Activated naive CD8-positive, alpha-beta T cell treated with anti-CD3 and anti-CD28 coated beads, Interleukin-2, amount 10 ng/mL, durations not matched to agents 7 days and 5 days (primary cell): ENCODE measurements at regions not wholly inside any gene's neighbourhood (a gene's known extent, or its start where the extent isn't known, plus 50 kb on each side); places are given as distances from the start of the nearest gene placed in this dataset.

Experiments
- ATAC-seq: fragments of 150-1000 bp; cut with Tn5 transposase; one replicate; pipeline ENCODE4 v1.10.0; 2021; ENCODE audit warnings: low read depth, moderate library complexity
- POLR2A ChIA-PET: fragments of 350-600 bp; sonication (Branson Sonifier 250); formaldehyde crosslinking; loops from one replicate; lab custom pipeline; 2021; ENCODE audit warnings: antibody characterized with exemption; lab: Charles Lee
- DNase-seq: peaks from one replicate; pipeline ENCODE4 v3.0.0; 2021
- H3K27ac Mint-ChIP-seq: one replicate; pipeline ENCODE4 v1.8.0; 2022; ENCODE audit warnings: mild to moderate bottlenecking, mixed read lengths
- H3K27me3 Mint-ChIP-seq: one replicate; pipeline ENCODE4 v1.8.0; 2022; ENCODE audit warnings: mild to moderate bottlenecking, moderate library complexity, mixed read lengths
- H3K36me3 Mint-ChIP-seq: one replicate; pipeline ENCODE4 v1.8.0; 2021; ENCODE audit warnings: mild to moderate bottlenecking, mixed read lengths
- H3K4me1 Mint-ChIP-seq: one replicate; pipeline ENCODE4 v1.8.0; 2021; ENCODE audit warnings: mixed read lengths
- H3K4me3 Mint-ChIP-seq: one replicate; pipeline ENCODE4 v1.8.0; 2022; ENCODE audit warnings: mild to moderate bottlenecking, moderate library complexity, mixed read lengths
- H3K9me3 Mint-ChIP-seq: one replicate; pipeline ENCODE4 v1.8.0; 2021; ENCODE audit warnings: mixed read lengths

DNA sequence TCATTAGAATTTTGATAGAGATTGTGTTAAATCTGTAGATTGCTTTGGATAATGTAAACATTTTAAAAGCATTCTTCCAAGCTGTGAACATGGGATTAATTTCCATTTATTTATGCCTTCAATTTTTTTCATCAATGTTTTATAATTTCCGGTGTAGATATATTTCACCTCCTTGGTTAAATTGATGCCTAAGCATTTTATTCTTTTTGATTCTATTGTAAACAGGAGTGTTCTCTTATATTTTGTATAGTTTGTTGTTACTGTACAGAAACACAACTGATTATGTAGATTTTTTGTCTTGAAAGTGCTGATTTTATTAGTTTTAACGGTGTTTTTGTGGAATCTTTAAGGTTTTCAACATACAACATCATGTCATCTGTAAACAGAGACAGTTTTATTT is 355.0 kb downstream of the EDEM1 start:
- no peak overlapping the region for H3K4me3 Mint-ChIP-seq
- no peak for DNase-seq
- H3K4me1 Mint-ChIP-seq = no peaks in the 10 kb centered on the region
- POLR2A ChIA-PET = no interaction called here
- H3K27ac Mint-ChIP-seq = no peak overlapping the region
- H3K36me3 Mint-ChIP-seq = no peaks in the 10 kb centered on the region
- ATAC-seq = no peak
- H3K9me3 Mint-ChIP-seq = peaks cover 2% of the 10 kb centered on the region
- H3K27me3 Mint-ChIP-seq = no peaks in the 10 kb centered on the region

GRCh38 chr3:5543047-5543446 is 355.5 kb downstream of the EDEM1 start:
- DNase-seq (no peak), ATAC-seq (no peak)
- POLR2A ChIA-PET = no interaction called here
- H3K27me3 Mint-ChIP-seq = no peaks in the 10 kb centered on the region
- peaks cover 2% of the 10 kb centered on the region for H3K9me3 Mint-ChIP-seq
- H3K27ac Mint-ChIP-seq = no peak overlapping the region
- H3K36me3 Mint-ChIP-seq = no peaks in the 10 kb centered on the region
- H3K4me3 Mint-ChIP-seq = no peak overlapping the region
- no peaks in the 10 kb centered on the region for H3K4me1 Mint-ChIP-seq

- H3K36me3 Mint-ChIP-seq = no peaks in the 10 kb centered on the region
- ATAC-seq = no peak
- POLR2A ChIA-PET = no interaction called here
These were observed 358.2 kb downstream of the EDEM1 start for GRCh38 chr3:5545719-5546118.

GRCh38 chr3:5553203-5553602 is 365.7 kb downstream of the EDEM1 start:
- Mint-ChIP-seq H3K27me3 (no peaks in the 10 kb centered on the region), H3K36me3 (no peaks in the 10 kb centered on the region), H3K4me3 (no peak overlapping the region), H3K9me3 (no peaks in the 10 kb centered on the region), H3K27ac (no peak overlapping the region), H3K4me1 (no peaks in the 10 kb centered on the region)
- DNase-seq (no peak), ATAC-seq (no peak)
- POLR2A ChIA-PET = no interaction called here

More at GRCh38 chr3:5545719-5546118, 358.2 kb downstream of the EDEM1 start:
- peaks cover 2% of the 10 kb centered on the region for H3K9me3 Mint-ChIP-seq
- H3K4me1 Mint-ChIP-seq = no peaks in the 10 kb centered on the region
- H3K27ac Mint-ChIP-seq = no peak overlapping the region
- no peak for DNase-seq
- no peak overlapping the region for H3K4me3 Mint-ChIP-seq
- no peaks in the 10 kb centered on the region for H3K27me3 Mint-ChIP-seq

GRCh38 chr3:5554245-5554747 is 366.8 kb downstream of the EDEM1 start:
- Mint-ChIP-seq H3K27me3 (no peaks in the 10 kb centered on the region), H3K9me3 (no peaks in the 10 kb centered on the region), H3K27ac (no peak overlapping the region), H3K4me3 (no peak overlapping the region), H3K36me3 (no peaks in the 10 kb centered on the region), H3K4me1 (no peaks in the 10 kb centered on the region)
- DNase-seq (no peak), ATAC-seq (no peak)
- POLR2A ChIA-PET = no interaction called here

DNA sequence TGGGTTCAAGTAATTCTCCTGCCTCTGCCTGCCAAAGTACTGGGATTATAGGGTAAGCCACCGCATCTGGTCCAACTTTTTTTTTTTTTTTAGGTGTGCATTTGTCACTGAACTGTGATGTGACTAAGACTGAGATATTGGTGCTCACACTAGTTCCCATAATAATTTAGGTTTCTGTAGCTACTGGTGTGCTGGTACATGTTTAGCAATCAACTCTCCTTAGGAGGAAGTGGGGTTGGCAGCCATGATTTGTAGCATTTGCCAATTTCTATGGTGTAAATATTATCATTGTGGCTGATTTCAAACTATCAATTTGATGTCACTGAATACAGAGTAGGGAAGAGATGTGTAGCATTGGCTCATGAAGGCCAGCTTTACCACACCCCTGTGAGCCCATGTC is 372.7 kb downstream of the EDEM1 start:
- POLR2A ChIA-PET = no interaction called here
- H3K4me1 Mint-ChIP-seq = no peaks in the 10 kb centered on the region
- no peaks in the 10 kb centered on the region for H3K36me3 Mint-ChIP-seq
- H3K27ac Mint-ChIP-seq = no peak overlapping the region
- H3K27me3 Mint-ChIP-seq = no peaks in the 10 kb centered on the region
- DNase-seq = no peak
- H3K4me3 Mint-ChIP-seq = no peak overlapping the region
- H3K9me3 Mint-ChIP-seq = no peaks in the 10 kb centered on the region
- no peak for ATAC-seq

DNA sequence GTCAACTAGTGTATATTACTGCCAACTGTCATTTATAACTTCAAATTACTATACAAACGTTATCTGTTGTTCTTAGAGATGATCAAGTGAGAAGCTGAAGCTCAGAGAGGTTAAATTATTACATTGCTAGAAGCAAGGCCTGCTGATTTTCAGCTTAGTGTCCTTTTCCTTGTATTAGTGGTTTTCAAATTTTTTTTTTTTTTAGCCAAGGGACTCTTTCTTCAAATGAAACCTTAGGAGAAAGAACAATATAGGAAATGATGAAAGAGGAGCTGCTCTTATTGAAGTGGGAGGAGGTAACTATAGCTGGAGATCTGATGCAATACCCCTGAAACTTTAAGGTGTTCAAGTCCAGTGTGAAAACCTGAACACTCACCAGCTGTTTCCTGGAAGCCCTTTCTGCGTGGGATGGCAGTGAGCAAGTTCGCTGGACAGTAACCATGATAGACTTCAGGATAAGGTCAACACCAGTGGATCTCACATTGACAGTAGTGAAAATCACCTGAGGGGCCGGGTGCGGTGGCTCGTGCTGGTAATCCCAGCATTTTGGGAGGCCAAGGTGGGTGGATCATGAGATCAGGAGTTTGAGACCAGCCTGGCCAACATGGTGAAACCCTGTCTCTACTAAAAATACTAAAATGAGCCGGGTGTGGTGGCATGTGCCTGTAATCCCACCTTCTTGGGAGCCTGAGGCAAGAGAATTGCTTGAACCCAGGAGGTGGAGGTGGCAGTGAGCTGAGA is 376.2 kb downstream of the EDEM1 start:
- Mint-ChIP-seq H3K4me1 (no peaks in the 10 kb centered on the region), H3K27ac (no peak overlapping the region), H3K27me3 (no peaks in the 10 kb centered on the region), H3K36me3 (no peaks in the 10 kb centered on the region), H3K9me3 (no peaks in the 10 kb centered on the region), H3K4me3 (no peak overlapping the region)
- POLR2A ChIA-PET = interaction anchor here (0.7 kb wide), 1 partner anchor 243 kb away, joined by 3 read pairs; no protein-coding TSS in a partner anchor
- no peak for ATAC-seq
- DNase-seq = no peak

GRCh38 chr3:5564278-5564666 is 376.8 kb downstream of the EDEM1 start:
- Mint-ChIP-seq H3K36me3 (no peaks in the 10 kb centered on the region), H3K4me1 (no peaks in the 10 kb centered on the region), H3K27ac (no peak overlapping the region), H3K9me3 (no peaks in the 10 kb centered on the region), H3K4me3 (no peak overlapping the region), H3K27me3 (no peaks in the 10 kb centered on the region)
- no peak for ATAC-seq
- DNase-seq = no peak
- POLR2A ChIA-PET = no interaction called here

DNA sequence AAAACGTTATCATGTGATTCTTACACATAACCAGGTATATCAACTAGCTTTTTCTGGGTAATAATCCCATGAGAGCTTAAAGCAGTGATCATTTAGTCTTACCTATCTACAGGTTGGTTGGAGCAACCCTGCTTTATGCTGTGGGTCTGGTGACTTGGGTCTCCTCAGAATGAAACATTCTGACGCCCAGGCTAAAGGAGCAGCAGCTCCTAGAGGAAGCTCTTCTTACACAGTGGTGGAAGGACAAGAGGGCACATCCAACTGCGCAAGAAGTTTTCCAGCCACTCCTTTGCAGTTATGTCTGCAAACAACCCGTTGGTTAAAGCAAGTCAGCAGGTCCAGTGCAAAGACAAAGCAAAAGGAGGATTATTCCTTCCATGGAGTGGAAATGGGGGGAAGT is 377.5 kb downstream of the EDEM1 start:
- H3K27ac Mint-ChIP-seq = no peak overlapping the region
- no peak for DNase-seq
- H3K4me1 Mint-ChIP-seq = no peaks in the 10 kb centered on the region
- H3K9me3 Mint-ChIP-seq = no peaks in the 10 kb centered on the region
- H3K4me3 Mint-ChIP-seq = no peak overlapping the region
- no peaks in the 10 kb centered on the region for H3K36me3 Mint-ChIP-seq
- ATAC-seq = no peak
- no peaks in the 10 kb centered on the region for H3K27me3 Mint-ChIP-seq
- POLR2A ChIA-PET = no interaction called here

- H3K36me3 Mint-ChIP-seq = no peaks in the 10 kb centered on the region
These were observed 379.6 kb downstream of the EDEM1 start for GRCh38 chr3:5567113-5567512.

GRCh38 chr3:5568451-5568850 is 380.9 kb downstream of the EDEM1 start:
- ATAC-seq (no peak), DNase-seq (no peak)
- Mint-ChIP-seq H3K27me3 (no peaks in the 10 kb centered on the region), H3K4me1 (no peaks in the 10 kb centered on the region), H3K36me3 (no peaks in the 10 kb centered on the region), H3K9me3 (no peaks in the 10 kb centered on the region), H3K27ac (no peak overlapping the region), H3K4me3 (no peak overlapping the region)
- POLR2A ChIA-PET = no interaction called here

More at GRCh38 chr3:5567113-5567512, 379.6 kb downstream of the EDEM1 start:
- H3K27ac Mint-ChIP-seq = no peak overlapping the region
- H3K4me3 Mint-ChIP-seq = no peak overlapping the region
- no peak for DNase-seq
- ATAC-seq = no peak
- H3K9me3 Mint-ChIP-seq = no peaks in the 10 kb centered on the region
- POLR2A ChIA-PET = no interaction called here
- H3K4me1 Mint-ChIP-seq = no peaks in the 10 kb centered on the region
- H3K27me3 Mint-ChIP-seq = no peaks in the 10 kb centered on the region

DNA sequence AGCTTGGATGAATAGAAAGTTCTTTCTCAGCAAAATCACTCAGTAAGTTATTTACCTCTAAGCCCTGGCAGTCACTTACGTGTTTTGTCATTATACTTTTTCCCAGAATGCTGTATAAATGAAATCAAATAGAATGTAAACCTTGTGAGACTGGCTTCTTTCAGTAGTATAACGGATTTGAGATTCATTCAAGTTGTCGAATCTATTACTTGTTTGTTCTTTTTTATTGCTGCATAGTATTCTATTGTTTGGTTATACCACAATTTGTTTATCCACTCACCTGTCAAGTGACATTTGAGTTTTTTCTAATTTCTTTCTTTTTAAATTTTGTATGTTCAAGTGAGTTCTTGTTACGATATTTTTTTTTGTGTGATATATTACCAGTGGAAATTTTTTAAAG is 381.6 kb downstream of the EDEM1 start:
- Mint-ChIP-seq H3K27me3 (no peaks in the 10 kb centered on the region), H3K36me3 (no peaks in the 10 kb centered on the region), H3K4me3 (no peak overlapping the region), H3K4me1 (no peaks in the 10 kb centered on the region), H3K9me3 (no peaks in the 10 kb centered on the region), H3K27ac (no peak overlapping the region)
- ATAC-seq (no peak), DNase-seq (no peak)
- POLR2A ChIA-PET = no interaction called here

DNA sequence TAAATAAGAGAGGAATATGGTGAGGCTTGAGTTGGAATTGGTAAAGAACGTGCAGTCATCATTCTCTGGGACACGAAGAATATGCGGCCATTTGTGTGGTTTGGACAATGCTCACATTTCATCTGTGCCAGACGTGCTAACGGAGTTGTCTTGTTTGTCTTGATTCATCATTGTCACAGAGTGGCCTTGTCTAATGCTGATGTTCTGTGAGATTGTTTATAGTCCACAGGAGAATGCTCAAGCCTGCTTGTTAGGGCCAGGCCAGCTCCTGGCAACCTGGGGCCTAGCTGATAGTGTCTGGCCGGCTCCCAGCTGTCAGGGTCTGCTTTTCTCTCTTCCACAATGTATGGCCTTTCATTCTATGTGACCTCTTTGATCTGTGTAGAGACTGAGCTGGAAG is 384.7 kb downstream of the EDEM1 start:
- no peaks in the 10 kb centered on the region for H3K9me3 Mint-ChIP-seq
- H3K36me3 Mint-ChIP-seq = no peaks in the 10 kb centered on the region
- no peaks in the 10 kb centered on the region for H3K4me1 Mint-ChIP-seq
- no peak for ATAC-seq
- POLR2A ChIA-PET = no interaction called here
- no peak for DNase-seq
- no peaks in the 10 kb centered on the region for H3K27me3 Mint-ChIP-seq
- H3K27ac Mint-ChIP-seq = no peak overlapping the region
- H3K4me3 Mint-ChIP-seq = no peak overlapping the region

DNA sequence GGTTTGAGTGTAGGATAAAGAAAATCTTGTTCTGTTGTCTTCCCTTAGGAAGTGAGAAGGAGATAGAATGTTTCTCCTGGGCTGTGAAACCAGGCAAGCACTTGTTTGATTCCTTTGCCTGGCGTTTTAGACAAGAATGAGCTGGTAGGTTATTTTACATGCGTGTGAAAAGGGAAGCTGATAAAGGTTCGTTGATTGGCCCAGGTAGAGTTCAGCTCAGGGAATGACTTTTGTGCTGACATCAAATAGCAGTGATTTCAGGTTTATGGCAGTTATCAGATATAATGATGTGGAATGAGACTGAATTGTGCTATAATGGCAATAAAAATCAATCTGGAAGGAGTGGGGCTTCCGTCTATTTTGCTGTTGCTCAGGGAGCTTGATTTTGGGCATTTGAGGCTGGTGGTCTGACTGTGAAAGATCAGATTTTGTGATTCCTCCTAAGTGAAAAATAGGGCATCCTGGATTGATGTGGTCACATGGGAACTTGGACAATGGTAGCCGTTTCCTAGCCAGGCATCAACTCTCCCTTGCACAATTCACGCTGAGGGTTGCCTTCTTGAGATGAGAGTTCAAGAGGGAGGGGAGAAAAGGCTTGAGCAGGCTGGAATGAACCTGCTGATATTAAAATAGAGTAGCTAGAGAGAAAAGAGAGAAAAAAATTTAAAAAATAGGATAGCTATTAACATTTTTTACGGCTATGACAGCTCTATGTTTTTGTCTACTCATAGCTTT is 388.9 kb downstream of the EDEM1 start:
- Mint-ChIP-seq H3K27ac (no peak overlapping the region), H3K9me3 (no peaks in the 10 kb centered on the region), H3K36me3 (no peaks in the 10 kb centered on the region), H3K4me3 (no peak overlapping the region), H3K4me1 (no peaks in the 10 kb centered on the region), H3K27me3 (no peaks in the 10 kb centered on the region)
- ATAC-seq (no peak), DNase-seq (no peak)
- POLR2A ChIA-PET = no interaction called here
